Coronary artery (tissue), 2 donors: ENCODE measurements at regions not wholly inside any gene's neighbourhood (a gene's known extent, or its start where the extent isn't known, plus 50 kb on each side); places are given as distances from the start of the nearest gene placed in this dataset.
A peak's percentile ranks its signal among the peaks of the same experiment; 100 is the strongest.

Experiments used
- DNase-seq: peaks from one replicate; pipeline ENCODE4 v3.0.0-alpha.2; 2017; ENCODE audit warnings: low spot score
- H3K27ac ChIP-seq, 2 donors: fragments of 200-600 bp; sonication (generic); one replicate each; pipeline ENCODE4 v1.5.1; 2016 to 2019
- H3K4me3 ChIP-seq: fragments of 200-600 bp; sonication (generic); 2 replicates; pipeline ENCODE4 v1.5.1; 2016; ENCODE audit warnings: mild to moderate bottlenecking, moderate library complexity
- CTCF ChIP-seq: fragments of 200-600 bp; sonication (generic); IDR thresholded peaks from one replicate; pipeline ENCODE4 v1.5.1; 2019; ENCODE audit warnings: antibody characterized with exemption

- H3K4me3 ChIP-seq, result no peak overlapping the region
- no peak overlapping the region for H3K27ac ChIP-seq
- no peak for DNase-seq
- TF ChIP-seq CTCF, result no peak
These were observed 186.5 kb upstream of the TNRC6C start for GRCh38 chr17:77771998-77772397.

- Histone ChIP-seq H3K27ac (peak overlapping the region in 1 of 2 donors; percentile 16), H3K4me3 (no peak overlapping the region)
- DNase-seq, result no peak
- TF ChIP-seq CTCF, result no peak
These were observed 186.0 kb upstream of the TNRC6C start for GRCh38 chr17:77772461-77772897.

GRCh38 chr17:77772899-77773358 is 185.6 kb upstream of the TNRC6C start:
- no peak for TF ChIP-seq CTCF

GRCh38 chr17:77774182-77774581 is 184.3 kb upstream of the TNRC6C start:
- no peak for TF ChIP-seq CTCF
- DNase-seq, result no peak
- no peak overlapping the region for H3K27ac ChIP-seq
- no peak overlapping the region for H3K4me3 ChIP-seq

More at GRCh38 chr17:77772899-77773358, 185.6 kb upstream of the TNRC6C start:
- no peak overlapping the region for H3K4me3 ChIP-seq
- peak overlapping the region in 1 of 2 donors; percentile 16 for H3K27ac ChIP-seq
- no peak for DNase-seq

- peak overlapping the region; percentile 84 to 89 for H3K27ac ChIP-seq
- TF ChIP-seq CTCF, result no peak
- H3K4me3 ChIP-seq, result peak overlapping the region; percentile 15
- DNase-seq, result peak; percentile 96
These were observed 179.6 kb upstream of the TNRC6C start for GRCh38 chr17:77778636-77779489.

- TF ChIP-seq CTCF, result no peak
- Histone ChIP-seq H3K4me3 (peak overlapping the region; percentile 15), H3K27ac (peak overlapping the region; percentile 84 to 89)
- DNase-seq, result no peak
These were observed 178.6 kb upstream of the TNRC6C start for GRCh38 chr17:77779711-77780539.
